Mammary epithelial cell (primary cell): ENCODE measurements at regions not wholly inside any gene's neighbourhood (a gene's known extent, or its start where the extent isn't known, plus 50 kb on each side); places are given as distances from the start of the nearest gene placed in this dataset.

Source experiments
- EZH2 ChIP-seq: IDR thresholded peaks from 2 replicates; pipeline ENCODE4 v1.6.1; 2012; ENCODE audit warnings: low read length, inconsistent platforms, borderline replicate concordance
- TF ChIP-seq, protein P1 (sequence below), 2 donors: IDR thresholded peaks in 1 of 2; conservative IDR thresholded peaks in 1 of 2; 2 replicates each; pipeline ENCODE4 v1.5.1; 2011 to 2012; ENCODE audit warnings: inconsistent platforms in 2 of 2, low read length in 2 of 2, mild to moderate bottlenecking in 2 of 2, control low read depth in 1 of 2, low read depth in 1 of 2; ENCODE audit not compliant: insufficient read depth in 1 of 2; ENCODE audit errors: extremely low read depth in 1 of 2

DNA sequence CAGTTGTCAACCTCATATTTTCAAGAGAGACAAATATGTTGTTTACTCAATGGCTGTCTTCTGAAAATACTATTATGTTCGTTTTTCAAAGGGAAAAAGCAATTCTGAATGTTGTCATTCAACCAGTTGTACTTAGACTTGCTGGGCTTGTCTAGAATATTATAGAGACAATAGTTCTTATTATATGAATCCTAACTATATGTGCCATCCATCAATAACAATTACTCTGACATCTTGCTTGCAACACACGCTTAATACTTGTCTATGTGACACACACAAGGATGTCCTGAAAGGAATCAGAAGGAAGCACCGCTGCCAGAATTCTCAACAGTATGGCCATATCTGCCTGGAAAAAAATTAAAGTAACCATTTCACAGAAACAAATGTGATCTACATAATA is 283.3 kb upstream of the NRSN1 start:
- TF ChIP-seq, protein P1, sequence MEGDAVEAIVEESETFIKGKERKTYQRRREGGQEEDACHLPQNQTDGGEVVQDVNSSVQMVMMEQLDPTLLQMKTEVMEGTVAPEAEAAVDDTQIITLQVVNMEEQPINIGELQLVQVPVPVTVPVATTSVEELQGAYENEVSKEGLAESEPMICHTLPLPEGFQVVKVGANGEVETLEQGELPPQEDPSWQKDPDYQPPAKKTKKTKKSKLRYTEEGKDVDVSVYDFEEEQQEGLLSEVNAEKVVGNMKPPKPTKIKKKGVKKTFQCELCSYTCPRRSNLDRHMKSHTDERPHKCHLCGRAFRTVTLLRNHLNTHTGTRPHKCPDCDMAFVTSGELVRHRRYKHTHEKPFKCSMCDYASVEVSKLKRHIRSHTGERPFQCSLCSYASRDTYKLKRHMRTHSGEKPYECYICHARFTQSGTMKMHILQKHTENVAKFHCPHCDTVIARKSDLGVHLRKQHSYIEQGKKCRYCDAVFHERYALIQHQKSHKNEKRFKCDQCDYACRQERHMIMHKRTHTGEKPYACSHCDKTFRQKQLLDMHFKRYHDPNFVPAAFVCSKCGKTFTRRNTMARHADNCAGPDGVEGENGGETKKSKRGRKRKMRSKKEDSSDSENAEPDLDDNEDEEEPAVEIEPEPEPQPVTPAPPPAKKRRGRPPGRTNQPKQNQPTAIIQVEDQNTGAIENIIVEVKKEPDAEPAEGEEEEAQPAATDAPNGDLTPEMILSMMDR (conservative IDR thresholded peaks at IDR 0.05 in 1 of 2, IDR thresholded peaks at IDR 0.05 in 1 of 2; ENCODE audit: extremely low read depth in 1 of 2, insufficient read depth in 1 of 2, low read depth in 1 of 2, low read length in 2 of 2): no peak
- no peak for TF ChIP-seq EZH2
